ENCODE measurements at regions not wholly inside any gene's neighbourhood (a gene's known extent, or its start where the extent isn't known, plus 50 kb on each side); places are given as distances from the start of the nearest gene placed in this dataset.

DNA sequence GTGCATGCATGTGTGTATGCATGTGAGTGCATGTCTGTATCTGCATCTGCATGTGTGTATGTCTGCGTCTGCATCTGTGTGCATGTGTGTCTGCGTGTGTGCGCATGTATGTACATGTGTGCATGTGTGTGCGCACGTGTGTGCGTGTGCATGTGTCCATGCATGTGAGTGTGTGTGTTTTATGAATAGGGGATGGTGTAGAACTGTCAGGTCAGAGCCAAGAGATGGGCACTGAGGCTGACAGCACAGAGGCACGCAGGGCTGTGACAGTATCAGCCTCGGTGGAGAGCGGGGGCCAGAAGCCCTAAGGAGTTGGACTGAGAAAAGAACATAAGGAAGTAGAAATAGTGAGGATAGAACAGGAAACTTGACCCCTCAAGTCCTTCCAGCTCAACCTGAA, 494.0 kb upstream of the MYT1L start:
- DNase-seq, result no peak

DNA sequence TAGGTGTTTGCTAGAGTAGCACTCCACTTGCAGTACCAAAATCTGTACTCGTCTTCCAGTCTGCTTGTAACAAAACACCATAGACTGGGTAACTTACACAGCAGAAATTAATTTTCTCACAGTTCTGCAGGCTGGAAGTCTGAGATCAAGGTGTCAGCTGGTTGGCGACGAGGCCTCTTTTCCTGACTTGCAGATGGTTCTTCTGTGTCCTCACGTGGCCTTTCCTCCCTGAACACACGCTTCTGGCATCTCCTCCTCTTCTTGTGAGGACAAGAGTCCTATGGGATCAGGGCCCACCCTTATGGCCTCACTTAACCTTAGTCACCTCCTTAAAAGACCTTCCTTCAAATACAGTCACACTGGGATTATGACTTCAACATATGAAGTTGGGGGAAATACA, 493.5 kb upstream of the MYT1L start:
- DNase-seq, result no peak

DNA sequence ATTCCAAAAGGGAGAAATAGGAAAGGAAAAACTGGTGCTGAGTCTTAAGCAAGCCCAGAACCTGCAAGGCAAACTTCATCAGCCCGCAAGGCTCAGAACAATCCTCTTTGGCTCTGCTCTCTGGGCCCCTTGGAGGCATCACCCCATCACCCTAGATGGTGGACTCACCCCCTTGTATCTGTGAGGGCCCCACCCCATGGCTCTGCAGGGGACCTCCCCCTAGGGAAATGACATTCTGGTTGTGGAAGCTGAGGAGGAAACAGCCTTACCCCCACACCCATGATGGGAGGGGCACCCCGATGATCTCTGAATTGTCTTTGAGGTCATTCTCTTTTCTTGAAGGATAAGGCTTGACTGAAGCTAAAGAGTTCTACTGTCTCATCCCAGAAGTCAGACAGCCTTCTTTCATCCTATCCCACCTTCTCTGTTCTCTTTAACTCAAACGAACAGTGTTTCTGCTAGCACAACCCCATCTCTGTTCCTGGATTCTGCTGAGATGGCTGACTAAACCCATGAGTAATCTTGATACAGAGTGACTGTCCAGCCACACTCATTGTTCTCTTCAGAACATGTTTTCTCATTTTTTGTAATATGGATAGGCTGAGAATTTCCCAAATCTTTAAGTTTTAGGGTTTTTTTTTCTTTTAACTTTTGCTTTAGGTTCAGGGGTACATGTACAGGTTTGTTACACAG, 492.1 kb upstream of the MYT1L start:
- DNase-seq, result no peak

DNA sequence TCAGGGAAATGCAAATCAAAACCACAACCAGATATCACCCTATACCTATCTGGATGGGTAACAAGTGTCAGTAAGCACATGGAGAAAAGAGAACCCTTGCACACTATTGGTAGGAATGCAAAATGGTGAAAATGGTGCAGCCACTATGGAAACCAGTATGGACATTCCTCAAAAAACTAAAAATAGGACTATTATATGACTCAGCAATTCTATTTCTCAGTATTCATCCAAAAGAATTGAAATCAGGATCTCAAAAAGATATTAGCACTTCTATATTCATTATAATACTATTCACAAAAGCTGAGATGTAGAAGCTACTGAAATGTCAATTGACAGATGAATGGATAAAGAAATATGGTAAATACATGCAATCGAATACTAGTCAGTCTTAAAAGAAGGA, 491.1 kb upstream of the MYT1L start:
- no peak for DNase-seq

DNA sequence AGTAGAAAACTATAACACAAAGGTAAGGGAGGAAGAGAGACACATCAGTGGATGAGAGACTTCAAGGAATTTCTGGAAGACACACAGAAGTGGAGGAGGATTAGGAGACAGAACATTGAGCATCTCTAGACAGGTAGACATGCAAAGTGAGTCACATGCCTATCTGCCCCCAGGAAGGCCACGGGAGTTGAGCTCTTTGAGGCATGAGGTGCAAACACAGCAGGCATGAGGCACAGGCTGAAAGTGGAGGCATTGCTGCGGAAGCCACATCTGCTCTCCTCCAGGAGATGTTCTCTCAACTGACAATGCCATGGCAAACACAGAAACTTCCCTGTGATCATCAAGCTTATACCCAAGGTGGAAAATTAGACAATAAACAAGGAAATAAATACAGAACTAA, 481.6 kb upstream of the MYT1L start:
- no peak for DNase-seq

DNA sequence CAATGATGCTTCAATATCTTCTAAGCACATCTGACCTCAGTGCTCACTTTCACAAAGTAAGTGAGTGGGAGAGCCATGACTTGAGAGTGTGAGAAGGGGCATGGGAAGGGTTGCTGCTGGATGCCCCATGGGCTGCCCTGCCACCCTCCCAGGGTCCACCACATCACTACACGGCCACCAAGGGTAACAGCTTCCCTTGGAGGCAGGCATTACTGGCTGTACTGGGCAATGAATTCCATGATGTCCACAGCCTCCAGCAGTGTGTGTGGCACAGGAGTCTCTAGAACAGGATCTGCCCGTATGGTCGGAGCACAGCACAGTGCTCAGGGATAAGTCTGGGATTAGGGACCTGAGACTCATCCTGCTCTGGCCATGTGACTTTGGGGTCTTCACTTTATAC, 481.0 kb upstream of the MYT1L start:
- no peak for DNase-seq

DNA sequence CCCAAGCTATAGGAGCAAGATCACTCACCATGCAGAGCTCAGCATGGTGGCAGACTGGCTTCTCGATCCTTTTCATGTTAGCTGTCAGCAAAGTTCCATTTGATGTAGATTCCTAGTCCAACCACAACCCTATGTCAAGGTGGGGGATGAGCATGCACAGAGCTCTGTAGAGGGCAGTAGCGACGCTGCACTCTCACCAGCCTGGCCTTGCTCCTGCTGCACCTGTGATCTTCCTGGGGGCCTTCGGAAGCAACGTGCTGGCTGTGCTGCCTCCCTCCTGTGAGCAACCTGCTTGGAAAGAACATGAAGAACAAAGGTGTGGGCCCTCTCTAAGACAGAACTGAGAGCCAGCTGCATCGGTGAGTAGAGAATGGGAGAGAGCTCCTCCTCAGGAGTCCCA, 479.4 kb upstream of the MYT1L start:
- no peak for DNase-seq

DNA sequence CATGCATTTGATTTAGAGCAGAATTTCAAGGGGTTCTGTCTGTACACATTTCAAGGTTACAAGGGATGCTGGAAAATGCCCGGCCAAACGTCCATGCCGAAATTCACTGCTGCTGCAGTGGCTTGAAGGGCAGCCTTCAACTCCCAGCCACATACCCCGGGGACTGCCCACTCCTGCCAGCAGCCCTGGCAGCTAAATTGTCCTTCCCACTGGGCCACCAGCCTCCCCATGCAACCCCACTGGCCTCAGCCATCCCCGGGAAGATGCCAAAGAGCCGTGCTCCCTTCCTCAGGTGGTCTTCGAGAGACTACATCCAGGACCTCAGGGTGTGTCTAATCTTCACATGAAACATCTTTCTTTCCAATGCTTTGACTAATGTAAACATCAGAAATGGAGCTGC, 478.7 kb upstream of the MYT1L start:
- DNase-seq, result no peak

DNA sequence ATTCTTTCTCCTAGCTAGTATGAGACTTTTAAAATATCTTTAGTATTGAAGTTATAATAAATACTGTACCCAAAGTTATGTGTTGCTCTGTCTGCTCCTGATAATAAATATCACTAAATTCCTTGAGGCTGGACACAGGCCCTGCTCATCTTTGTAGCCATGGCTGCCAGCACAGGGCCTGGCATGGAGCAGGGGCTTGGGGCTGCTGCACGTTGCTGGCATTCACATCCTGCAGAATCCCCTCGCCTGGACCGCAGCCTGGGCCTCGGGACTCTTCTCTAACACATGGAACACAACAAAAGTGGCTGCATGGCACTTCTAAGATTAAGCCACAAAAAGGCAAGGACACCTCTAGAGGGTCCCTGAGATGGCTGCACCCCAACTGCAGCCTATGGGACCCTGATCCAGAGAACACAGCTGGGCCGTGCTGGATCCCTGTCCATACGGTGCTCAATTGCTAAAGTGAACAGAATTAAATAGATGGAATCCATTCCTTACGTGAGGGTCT, 477.5 kb upstream of the MYT1L start:
- no peak for DNase-seq

DNA sequence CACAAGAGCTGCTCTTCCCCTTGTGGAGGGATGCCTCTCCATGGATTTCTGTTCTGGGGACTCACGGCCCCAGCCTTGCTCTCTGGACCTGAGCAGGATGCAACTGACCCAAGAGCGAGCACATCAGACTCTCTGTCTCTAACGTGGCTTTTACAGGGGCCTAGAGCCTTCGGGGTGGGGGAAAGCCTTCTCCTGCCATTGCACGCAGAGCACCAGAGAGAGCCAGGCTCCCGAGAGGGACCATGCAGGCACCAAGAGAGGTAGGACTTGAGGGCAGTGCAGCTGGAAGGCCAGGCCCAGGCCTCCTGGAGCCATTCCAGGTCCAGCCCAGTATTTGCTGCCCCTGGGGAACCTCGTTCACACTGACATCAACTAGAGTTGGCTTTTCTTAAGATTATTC, 475.6 kb upstream of the MYT1L start:
- no peak for DNase-seq

DNA sequence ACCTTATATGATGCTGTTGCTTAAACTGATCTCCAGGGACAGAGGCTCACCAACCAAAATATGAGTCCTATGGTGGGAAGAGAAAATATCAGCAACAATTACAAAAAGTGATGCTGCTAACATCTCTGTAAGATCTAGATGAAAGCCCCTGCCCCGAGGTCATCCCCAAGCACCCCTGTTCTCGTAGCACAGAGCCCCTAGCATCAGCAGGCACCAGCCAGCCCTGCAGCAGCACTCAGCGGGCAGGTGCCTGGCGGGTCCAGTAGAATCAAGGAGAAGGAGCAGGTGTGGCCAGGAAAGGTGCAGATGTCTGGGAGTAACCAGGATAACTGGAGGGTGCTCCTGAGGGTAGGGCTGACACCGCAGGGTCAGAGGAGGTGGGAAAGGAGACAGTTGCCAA, 474.2 kb upstream of the MYT1L start:
- no peak for DNase-seq

DNA sequence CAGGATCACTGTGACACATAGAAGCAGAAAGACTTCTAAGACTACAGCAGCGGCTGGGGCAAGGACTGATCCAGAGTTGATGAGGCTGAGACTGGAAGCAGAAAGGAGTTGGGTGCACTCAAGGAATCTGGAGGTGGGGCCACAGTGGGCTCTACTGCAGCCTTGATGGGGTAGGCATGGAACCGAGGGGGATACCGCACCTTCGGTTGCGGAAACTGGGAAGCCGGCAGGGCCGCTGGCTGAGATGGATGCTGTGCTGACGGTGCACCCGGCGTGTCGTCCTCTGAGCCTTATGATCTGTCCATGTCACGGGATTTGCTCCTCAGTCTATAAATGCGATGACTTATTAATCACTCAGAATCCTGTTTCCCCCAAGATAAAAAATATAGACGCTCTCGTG, 473.5 kb upstream of the MYT1L start:
- no peak for DNase-seq

DNA sequence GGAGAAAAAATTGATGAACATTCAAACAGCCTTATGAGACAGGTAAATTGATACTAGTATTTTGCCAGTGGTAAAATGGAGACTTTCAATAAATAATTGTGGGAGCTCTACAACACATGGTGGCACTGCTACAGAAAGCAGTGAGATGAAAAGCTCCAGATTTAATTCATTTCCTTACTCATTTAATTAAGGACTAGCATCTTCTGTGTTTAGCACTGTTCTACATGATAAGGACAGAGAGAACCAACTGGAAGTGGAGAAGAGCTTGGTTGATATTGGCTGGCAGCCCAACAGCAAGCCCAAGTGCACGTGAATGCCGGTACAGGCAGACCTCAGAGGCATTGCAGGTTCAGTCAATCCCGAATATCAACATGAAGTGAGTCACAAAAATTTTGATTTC, 470.4 kb upstream of the MYT1L start:
- no peak for DNase-seq

DNA sequence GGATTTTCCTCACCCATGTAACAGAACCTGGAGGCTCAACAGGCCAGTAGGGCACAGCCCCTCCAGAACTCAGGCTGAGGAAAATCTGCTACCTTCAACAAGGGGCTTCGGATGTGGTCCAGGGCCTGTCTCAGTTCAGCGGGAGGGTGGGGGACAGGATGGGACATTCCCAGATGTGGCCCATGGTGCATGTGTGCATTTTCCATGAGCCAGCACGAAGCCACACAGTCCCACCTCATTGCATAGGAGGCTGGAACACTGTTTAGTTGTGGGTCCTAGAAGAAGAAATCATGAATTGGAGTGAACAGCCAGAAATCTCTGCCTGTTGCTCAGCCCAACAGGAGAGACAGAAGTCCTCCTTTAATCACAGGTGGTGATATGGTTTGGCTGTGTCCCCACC, 469.6 kb upstream of the MYT1L start:
- DNase-seq, result no peak

DNA sequence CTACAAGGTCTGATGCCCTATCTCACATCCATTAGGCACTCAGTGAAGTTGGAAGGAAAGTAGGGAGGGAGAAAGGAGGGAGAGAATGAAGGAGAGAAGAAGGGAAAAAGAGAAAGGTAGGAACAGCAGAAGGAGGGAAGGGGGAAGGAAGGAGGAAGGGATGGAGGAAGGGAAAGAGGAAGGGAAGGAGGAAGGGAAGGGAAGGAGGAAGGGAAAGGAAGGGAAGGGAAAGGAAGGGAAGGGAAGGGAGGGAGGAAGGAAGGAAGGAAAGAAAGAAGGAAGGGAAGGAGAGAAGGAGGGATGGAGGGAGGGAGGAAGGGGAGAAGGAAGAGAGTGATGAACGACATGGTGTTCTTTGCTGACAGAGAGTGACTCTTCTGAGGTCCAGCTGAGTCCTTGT, 468.9 kb upstream of the MYT1L start:
- DNase-seq, result no peak

DNA sequence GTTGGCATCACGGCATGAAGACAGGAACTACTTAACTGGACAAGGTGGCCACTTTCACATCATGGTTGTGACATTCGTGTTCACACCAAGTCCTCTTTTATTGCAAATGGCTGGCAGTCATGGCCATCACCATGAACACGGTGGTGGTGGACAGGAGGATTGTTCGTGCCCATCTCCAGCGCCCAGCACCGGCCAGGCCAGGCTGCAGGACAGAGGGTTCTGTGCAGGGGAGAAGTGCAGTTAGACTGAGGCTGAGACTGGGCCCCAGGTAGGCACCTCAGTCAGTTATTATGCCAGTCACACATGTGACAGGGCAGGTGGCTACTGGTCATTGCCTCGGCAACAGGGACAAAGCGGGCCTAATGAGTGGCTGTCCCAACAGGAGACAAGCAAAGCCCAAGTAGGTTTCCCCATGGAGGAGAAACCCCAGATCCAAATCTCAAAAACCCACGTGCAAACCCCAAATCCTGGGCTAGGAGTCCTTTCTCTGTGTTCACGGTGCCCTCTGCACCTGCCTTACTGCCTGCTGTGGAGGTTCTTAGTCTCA, 468.1 kb upstream of the MYT1L start:
- no peak for DNase-seq

DNA sequence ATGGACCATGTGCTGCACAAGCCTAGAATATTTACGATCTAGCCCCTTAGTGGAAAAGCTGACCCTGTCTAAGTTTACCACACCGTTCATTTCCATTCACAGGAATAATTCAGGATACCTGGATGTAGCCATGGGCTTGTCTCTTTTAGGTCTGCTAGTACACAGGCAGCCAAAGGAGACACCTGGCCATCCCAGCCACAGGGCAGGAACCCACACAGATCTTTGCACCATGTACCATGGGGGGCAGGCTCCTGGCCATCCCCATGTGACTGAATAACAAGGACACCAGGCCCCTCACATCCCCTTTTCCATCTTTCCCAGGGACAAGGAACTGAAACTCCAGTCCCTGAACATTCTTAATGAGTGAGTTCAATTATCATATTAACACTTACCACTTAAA, 467.3 kb upstream of the MYT1L start:
- no peak for DNase-seq

DNA sequence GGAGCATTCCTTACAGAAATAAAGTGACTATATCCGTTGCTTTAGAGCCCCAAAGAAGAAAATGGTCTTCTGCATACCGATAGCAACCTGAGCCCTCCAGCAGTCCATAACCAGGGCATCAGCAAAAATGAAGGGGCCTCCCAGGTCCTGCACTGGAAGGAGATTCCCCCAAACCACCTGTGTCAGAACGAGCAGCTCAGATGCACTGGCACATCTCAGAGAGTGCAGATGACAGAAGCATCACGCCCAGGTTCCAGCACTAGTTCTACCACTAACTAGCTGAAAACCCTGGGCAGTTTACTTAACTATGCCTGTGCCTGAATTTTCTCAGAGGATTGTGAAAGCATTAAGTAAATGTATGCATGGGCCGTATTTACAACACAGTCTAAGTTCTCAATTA, 466.7 kb upstream of the MYT1L start:
- DNase-seq, result no peak

DNA sequence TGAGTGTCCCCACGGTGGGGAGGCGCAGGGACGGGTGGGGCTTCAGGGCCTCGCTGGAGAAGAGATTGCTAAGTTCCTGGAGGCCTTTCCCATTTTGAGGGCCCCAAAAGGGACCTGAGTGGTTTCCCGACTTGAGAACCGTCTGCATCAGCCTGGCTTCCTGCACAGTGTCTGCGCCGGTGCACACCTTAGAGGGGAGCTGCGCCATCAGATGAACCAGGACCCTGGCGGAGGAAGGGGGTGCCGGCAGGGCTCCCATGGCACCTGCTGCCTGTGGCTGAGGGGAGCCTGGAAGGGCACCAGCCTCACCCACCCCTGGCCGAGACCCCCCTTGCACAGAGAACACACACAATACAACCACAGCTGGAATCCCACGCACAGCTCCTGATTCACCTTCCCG, 465.1 kb upstream of the MYT1L start:
- DNase-seq, result no peak

DNA sequence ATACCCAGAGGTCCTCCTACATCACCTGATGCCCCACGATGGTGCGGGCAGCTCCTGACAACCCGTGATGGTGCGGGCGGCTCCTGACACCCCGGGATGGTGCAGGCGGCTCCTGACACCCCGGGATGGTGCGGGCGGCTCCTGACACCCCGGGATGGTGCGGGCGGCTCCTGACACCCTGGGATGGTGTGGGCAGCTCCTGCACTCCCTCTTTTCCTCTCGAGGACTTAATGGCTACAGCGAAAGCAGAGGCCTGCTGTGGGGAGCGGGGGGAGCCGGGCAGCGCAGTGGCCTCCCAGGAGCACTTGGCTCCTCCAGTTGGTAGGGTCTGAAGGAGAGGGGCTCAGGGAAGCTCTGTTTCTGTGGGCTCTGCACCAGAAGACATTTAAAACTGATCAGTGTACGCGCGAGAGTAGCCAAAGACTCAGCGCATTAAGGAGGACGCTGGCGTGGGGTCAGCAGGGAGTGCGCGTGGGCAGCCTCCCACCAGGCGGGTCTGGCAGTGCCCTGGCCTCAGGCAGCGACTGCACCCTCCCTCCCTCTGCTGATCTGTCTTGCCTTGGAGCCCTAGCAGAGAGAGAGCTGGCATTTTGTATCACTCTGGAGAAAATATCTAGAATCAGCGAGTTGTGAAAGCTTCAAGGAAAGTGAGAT, 464.5 kb upstream of the MYT1L start:
- DNase-seq, result no peak

DNA sequence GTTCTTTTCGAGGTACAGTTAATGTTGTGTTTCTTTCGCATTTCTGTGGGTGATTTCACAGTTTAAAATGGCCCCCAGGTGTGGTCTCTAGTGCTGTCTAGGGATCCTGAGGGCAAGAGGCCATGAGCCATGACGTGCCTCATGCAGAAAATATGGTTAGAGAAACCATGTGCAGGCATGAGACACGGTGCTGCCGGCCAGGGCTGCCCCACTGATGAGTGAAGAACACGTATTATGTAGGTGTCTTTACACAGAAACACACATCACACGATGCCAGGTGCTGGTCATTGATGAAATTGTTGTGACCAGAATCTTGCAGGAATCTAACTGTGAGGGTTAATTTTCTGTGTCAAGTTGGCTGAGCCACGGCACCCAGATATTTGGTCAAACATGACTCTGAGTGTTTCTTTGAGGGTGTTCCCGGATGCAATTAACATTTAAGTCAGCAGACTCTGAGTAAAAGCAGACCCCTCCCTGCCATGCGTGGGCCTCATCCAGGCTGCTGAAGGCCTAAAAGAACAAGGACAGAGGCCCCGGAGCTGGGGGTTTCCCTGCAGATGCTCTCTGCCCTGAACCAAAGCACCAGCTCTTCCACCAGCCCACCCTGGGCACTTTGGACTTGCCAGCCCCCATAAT, 463.0 kb upstream of the MYT1L start:
- DNase-seq, result no peak

DNA sequence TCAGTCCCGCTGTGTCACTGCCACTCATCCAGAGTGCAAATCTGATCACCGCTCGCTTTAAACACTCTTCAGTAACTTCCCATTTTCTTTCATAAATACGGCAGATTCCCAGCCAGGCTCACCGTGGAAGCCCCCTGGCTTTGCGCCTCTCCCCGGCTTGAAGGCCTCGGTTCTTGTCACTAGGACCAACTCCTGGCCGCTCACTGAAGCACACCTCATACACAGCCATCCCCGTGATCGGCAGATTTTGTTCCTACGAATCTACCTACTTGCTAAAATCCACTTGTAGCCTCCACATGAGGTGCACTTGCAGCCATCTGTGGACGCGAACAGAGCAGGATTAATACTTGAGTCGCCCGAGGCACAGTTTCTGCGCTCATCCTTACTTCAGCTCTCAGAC, 462.4 kb upstream of the MYT1L start:
- no peak for DNase-seq

DNA sequence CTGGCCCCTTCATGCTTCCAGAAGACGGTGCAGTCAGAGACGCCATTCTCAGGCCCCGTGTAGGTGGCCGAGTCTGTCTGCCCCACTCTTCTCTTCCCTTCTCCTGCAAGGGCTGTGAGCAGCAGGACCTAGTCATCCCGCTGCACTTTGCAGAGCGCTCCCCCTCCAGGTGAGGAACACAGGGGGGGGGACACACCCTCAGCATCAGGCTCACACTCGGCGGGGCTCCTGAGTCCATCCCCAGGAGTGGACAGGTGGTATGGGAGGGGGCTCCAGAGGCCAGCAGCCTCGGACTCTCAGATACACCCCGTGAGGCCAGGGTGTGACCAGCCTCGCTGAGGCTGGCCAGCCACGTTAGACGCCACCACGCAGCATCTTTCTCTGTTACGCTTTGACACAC, 460.5 kb upstream of the MYT1L start:
- no peak for DNase-seq

DNA sequence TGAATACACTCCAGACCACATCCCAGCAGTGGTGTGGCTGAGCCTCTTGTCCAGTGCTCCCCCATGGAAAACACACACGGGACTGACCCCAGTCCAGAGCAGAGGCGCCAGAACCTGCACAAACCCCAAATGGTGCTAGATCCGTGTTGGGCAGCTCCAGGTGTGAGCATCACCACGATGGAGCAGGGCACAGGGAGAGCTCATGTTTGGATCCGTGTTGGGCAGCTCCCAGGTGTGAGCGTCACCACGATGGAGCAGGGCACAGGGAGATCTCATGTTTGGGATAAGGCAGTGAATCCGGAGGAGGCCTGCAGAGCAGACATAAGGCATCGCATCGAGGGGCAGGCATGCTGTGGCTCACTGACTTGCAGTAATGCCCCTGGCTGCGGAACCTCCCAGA, 460.0 kb upstream of the MYT1L start:
- no peak for DNase-seq

Measured in NCI-H1417 (cell line).